HG02973 (cell line): ENCODE measurements at regions not wholly inside any gene's neighbourhood (a gene's known extent, or its start where the extent isn't known, plus 50 kb on each side); places are given as distances from the start of the nearest gene placed in this dataset.

Experiments used
- ATAC-seq: cut with Tn5 transposase; IDR thresholded peaks from one replicate; pipeline ENCODE4 v1.9.1; 2021; ENCODE audit warnings: moderate library complexity; ENCODE audit not compliant: unreplicated experiment

GRCh38 chr17:77495575-77495974 is 354.8 kb downstream of the SEC14L1 start:
- ATAC-seq: no peak

GRCh38 chr17:77496401-77496801 is 355.6 kb downstream of the SEC14L1 start:
- no peak for ATAC-seq

DNA sequence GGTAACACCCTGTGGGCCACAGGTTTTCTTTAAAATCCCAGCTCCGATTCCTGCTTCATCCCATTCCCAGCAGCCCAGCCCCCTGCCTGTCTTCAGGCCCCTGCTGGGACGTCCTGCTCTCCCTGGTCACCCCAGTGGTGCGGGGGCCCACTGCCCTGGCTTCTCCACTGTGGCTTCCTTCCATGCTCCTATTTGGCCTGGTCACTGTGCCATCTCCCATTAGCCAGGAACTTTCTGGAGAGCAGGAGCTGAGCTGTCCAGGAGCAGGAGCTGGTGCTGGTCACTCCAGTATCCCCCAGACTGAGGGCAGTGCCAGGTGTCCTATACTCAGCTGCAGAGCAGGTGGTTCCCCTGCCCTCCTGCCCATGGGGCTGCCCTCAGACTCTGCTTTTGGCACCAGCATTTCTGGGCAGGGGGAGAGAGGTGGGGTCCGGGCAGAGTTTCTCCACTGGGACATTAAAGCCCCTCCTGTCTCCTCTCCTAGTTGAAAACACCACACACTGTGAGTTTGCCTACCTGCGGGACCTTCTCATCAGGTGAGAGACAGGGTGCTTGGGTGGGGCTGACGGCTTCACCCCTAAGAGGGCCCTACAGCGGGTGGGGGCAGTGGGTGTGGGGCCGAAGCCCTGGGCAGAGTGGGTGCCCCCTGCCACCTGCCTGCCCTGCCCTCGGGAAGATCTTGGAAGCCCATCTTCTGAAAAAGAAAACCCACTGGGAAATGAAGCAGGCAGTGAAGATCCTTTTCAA is 356.2 kb downstream of the SEC14L1 start:
- ATAC-seq: no peak

GRCh38 chr17:77497578-77497934 is 356.8 kb downstream of the SEC14L1 start:
- no peak for ATAC-seq

DNA sequence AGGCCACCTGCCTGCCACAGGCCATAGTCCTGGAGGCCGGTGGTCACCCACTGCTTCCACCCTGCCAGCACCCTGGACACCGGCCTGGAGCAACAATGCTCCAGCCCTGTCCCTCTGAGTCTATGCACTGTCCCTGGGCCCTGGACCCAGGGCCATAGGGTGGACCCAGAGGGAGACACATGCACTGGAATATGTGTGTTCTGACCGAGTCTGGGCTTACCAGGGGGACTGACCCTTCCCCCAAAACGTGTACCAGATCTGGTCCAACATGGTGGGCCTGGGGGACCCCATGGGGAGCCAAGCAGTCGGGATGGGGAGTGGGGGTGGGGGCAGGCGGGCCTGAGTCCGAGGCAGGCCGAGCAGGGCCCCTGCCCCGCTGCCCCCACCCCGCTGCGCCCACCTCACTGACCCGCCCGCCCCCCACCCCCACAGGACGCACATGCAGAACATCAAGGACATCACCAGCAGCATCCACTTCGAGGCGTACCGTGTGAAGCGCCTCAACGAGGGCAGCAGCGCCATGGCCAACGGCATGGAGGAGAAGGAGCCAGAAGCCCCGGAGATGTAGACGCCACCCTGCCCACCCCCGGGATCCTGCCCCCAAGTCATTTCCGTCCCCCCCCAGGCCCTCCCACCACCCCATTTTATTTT is 357.4 kb downstream of the SEC14L1 start:
- no peak for ATAC-seq

- ATAC-seq: no peak
Measured at GRCh38 chr17:77498791-77499698, 358.3 kb downstream of the SEC14L1 start.

DNA sequence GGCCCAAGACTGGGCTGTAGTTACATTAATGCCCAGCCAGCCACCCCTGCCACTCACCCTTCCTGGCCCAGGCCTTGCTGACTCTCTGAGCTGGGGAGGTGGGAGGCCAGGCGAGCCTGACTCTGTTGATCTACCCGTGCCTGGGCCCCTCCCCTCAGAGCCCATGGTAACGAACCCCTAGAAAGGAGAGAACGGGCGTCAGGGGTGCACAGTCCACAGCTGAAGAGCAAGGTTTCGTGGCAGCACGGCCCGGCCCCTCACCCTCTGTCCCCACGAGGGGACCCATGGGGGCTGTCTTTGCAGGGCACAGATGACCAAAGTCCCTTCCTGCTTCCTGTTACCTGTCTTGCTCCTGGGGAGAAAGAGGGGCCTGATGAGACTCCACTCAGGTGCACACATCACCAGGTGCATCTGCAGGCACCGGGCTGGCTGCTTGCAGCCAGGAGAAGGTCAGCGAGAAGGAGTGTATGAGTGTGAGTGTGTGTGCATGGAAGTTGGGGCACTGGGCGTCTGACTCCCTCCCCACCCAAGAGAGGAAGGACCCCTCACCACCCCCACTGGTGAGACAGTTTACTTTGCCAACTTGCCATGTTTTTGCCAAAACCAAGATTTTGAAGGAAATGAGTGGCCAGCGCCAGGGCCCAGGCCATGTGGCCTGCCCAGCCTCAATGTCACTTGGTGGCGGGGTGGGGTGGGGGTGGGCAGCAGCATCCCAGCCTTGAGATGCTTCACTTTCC is 359.1 kb downstream of the SEC14L1 start:
- ATAC-seq: no peak

- ATAC-seq: no peak
Measured at GRCh38 chr17:77501101-77501566, 360.4 kb downstream of the SEC14L1 start.

DNA sequence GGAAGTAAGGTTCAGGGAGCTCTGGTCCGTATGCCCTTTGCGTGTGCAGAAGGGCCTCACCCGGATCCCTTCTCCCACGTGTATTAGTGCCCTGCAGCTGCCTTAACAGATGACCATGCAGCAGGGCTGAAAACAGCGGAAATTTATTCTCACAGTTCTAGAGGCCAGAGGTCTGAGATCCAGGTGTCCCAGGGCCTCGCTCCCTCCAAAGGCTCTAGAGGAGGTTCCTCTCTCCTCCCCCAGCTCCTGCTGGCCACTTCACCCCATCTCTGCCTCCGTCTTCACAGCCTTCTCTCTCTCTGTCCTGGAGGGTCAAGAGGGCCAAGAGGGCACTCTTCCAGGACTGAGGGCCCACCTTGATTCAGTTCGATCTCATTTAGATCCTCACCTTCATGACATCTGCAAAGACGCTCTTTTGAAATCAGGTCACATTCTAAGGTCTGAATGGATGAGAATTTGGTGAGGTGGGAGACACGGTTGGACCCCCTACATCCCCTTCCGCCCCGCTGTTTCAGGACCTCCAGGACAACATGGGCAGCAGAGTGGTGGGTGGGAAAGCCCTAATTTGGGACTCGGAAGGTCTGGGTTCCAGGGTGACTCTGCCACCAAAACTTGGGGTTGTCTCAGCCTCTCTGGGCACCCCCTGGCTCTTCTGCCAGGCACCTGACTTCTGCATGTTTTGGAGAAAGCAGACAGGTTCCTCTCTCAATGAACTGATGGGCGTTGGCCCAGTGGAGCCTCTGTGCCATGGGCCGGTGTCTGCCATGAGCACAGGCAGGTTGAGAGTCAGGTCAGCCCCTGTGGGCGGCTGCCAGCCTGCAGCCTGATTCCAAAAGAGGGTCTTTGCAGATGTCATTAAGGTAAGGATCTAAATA is 361.2 kb downstream of the SEC14L1 start:
- ATAC-seq: no peak

- no peak for ATAC-seq
Measured at GRCh38 chr17:77502626-77503292, 362.0 kb downstream of the SEC14L1 start.

DNA sequence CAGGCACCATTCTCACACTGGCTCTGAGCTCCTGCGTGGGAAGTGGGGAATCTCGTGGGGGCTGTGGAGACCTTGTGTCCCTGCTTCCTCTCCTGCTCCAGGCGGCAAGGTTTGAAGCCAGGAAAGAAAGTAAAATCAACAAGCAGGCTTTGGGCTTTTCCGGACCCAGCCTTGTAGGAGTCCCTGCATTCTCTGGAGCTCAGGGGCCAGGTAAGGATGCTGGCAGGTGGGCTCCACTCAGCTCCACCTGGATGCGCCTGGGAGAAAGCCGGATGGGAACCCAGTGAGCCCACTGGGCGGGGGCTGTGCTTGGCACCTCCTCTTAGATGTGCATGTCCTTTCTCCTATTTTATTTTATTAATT is 362.5 kb downstream of the SEC14L1 start:
- ATAC-seq: no peak

DNA sequence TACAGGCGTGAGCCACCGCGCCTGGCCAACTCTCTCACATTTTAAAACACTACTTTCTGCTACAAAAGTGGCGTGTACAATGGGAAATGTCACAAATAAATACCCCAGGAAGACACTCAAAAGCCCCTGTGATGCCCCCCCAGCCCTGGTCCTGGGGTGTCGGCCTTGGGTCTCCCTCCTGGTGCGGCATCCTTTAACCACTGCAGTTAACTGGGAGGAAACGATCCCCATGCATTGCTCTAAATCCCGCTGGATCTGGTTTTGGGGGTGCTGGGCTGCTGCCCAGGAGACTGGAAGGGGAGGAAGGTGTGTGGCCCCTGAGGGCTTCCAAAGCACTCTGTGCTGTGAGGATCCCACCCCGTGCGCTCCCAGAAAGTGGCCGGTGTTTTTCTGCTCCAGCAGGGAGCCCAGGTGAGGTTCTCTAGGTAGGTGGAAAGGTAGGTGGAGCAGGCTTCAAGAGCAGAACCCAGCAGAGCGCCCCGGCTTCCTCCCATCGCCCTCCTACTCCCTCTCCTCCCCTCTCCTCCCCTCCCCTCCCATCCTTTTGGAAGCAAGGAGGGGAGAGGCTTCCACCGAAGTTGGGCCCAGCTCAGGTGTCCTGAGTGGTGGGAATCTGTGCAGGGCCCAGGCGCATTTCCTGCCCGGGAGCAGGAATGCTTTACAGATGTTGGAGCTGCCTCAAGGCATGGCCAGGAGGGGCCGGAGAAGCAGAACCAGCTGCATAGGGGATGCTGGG is 363.3 kb downstream of the SEC14L1 start:
- no peak for ATAC-seq

DNA sequence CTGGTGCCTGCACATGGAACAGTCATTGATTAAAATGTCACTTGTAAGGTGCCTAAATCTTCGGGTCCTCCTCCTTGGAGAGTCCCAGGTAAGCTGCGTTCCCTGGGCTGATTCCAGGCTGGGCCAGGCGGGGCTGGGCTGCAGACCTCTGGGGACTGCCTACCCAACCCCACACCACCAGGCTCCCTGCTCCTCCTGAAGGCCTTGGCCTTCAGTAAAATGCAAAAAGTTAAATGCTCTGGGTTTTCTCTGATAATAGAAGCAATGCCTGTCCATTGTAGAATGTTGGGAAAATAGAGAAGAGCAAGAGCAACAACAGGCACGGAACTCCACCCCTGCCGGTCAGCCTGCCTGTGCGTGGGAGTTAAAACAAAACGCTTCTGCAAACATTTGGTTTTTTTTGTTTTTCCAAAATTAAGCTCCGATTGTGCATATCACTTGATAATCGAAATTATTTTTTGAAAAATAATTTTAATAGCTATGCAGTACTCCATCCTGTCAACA is 363.9 kb downstream of the SEC14L1 start:
- ATAC-seq: no peak

DNA sequence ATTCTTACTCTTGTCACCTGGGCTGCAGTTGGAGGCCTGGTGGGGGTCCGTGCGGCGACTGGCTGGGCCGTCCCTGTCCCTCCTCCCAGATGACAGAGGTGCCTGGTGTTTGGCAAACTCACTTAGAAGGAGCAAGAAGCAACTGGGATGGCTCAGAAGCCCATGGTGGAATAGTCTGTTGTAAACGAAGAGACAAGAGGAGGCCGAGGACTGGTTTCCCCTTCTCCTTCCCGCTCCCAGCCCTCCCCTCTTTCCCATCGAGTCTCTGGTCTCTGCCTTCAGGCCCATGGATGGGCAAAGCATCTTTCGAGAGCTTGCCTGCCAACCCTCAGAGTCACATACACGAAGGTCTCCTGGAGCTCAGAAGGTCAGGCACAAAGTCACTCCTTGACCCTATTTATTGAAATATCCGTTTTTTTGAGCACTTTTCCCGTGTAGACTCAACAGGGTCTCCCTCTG is 364.4 kb downstream of the SEC14L1 start:
- ATAC-seq: no peak

- no peak for ATAC-seq
Measured at GRCh38 chr17:77506371-77506991, 365.7 kb downstream of the SEC14L1 start.

- no peak for ATAC-seq
Measured at GRCh38 chr17:77507111-77507885, 366.5 kb downstream of the SEC14L1 start.

- ATAC-seq: no peak
Measured at GRCh38 chr17:77508047-77508715, 367.4 kb downstream of the SEC14L1 start.
